Activated CD4-positive, alpha-beta T cell treated with anti-CD3 and anti-CD28 coated beads for 1 hour (primary cell): ENCODE measurements at regions not wholly inside any gene's neighbourhood (a gene's known extent, or its start where the extent isn't known, plus 50 kb on each side); places are given as distances from the start of the nearest gene placed in this dataset.

Source experiments
- DNase-seq: peaks from one replicate; pipeline ENCODE4 v3.0.0-alpha.2; 2020

DNA sequence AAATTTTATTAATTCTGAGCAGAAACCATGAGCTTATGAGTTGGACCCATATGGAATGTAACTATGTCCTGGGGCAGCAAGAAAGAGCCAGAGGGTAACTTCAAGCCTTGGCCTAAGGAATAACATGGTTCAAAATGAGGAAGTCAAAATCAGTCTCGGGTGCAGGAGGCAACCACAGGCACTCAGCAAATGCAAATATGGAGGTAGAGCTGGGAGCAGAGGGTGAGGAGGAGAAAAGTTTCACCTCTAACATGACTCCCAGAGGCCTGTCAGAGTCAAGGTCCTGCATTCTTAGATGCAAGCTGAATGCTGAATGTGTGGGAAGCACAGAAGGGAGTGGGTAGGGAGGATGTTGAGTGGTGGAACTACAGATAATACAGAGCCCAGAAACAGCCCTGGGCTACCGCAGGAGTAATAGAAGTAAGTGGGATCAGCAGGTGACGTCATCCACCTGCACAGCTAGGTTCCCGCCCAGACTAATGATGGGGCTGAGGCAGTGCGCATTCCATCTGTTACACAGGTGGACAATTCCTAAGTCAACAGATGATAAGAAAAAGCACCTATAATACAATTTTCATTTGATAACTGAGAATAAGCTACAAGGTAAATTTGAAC lies 279.8 kb upstream of the ARRDC4 start:
- DNase-seq: no peak

DNA sequence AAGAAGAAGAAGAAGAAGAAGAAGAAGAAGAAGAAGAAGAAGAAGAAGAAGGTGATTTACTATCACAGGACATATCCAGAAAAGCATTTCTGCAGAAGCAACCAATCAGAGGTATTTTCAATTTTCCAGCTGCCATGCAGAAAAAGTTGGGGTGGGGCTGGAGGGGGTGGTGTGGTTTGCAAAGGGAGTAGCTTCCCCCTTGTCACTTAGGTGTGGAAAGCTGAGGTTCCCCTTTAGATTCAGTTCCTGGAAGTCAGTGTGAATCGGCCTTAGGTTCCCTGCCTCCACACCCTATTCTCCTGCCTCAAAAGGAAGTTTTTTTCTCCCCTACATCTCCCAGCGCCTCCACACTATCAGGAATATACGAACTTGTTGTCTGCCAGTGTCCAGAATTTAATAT lies 276.7 kb upstream of the ARRDC4 start:
- DNase-seq: no peak

DNA sequence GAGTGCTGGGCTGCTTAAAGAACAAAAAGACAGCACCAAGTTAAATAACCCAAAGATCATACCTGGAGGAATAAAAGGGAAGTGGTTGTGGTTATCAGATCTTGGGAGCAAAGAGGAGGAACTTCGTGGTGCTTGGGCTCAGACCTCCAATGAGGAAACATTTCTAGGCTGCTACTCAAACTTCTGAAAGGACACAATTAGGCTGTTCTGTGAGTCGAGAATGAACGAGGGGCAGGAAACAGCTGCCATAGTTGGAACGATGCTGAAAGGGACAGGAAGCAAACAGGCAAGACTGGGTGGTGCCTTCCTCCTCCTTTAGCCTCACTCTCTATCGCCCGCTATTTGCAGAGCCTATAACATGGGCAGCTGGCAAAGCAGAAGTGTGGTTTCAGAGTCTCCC lies 276.3 kb upstream of the ARRDC4 start:
- no peak for DNase-seq

DNA sequence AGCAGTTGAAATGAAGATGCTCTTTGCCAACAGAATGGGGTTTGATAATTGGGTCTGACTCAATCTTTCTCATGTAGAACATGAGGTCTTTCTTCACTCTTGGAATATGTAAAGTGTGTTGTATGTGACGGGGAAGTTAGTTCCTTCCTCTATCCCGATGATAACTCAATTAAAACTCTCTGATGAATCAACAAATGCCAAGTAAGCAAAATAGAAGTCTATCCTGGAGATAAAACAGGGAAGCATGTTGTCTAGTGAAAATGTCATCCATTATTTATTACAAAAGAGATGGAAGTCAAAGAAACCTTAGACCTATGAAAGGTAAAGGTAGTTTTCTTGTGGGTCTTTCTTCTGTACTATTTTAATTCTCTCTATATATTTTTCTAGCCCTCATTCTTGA lies 274.2 kb upstream of the ARRDC4 start:
- DNase-seq: no peak

DNA sequence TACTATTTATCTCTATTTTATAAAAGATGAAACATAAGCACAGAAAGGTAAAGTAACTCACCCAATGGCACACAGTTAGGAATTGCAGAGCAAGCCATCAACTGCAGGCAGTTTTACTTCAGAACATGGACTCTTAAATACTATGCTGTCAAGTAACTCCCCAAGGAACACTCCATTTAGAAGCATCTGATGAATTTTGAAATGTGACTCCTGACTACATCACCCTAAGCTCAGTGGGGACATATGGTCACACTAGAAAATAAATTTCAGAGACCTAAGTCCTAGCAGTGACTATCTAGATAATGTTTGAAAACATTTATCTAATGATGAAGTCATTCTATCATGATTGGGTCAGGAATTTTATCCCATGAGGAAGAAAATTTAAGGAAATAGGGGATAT lies 272.8 kb upstream of the ARRDC4 start:
- no peak for DNase-seq

DNA sequence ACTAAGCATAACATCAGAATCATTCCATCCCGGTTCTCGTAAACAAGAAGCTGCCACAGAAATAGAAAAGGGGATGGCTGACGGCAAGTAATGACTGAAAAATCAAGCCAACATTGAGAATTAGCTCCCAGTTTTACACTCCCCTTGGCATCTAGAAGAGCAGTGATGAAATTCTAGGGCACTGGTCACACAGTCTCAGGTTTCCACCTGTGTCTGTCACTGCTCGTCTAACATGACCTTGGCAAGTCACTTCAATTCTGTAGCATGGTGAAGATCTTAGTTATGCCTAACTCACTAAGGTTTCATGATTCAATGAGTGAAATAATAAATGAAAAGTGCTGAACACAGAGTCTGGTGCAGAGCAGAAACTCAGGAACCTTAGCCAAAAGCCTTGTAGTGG lies 272.3 kb upstream of the ARRDC4 start:
- no peak for DNase-seq

DNA sequence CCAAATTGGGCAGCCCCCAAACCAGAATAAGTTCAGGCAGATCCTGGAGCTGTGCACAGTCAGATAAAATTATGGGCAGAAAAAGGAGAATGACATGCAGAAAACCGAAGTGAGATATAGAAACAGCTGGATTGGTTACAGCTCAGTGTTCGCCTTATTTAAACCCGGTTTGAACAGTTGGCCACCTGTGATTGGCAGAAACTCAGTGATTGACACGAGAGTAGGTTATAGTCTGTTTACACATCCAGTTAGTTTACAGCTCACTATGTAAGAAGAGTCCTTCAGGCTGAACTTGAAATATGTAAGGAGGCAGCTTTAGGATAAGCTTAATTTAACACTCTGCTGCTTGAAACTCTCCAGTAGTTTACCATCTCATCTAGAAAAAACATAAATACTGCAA lies 271.6 kb upstream of the ARRDC4 start:
- DNase-seq: no peak

DNA sequence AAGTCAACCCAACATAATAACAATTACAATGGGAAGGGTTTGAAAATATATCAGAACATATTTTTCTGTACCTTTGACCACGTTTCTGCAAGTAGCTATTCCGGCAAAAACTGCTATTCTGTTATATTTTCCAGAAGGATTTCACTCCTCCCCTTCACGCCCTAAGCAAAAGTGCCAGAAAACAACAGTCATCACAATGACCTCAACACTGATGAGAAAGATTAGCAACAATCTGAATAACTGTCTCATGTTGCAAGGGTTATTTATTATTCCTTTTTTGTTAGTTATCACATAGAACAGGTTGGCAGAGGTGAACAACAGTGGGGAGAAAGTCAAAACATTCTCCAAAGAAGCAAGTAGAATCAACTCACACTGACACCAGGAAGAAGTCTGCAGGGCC lies 269.4 kb upstream of the ARRDC4 start:
- no peak for DNase-seq

DNA sequence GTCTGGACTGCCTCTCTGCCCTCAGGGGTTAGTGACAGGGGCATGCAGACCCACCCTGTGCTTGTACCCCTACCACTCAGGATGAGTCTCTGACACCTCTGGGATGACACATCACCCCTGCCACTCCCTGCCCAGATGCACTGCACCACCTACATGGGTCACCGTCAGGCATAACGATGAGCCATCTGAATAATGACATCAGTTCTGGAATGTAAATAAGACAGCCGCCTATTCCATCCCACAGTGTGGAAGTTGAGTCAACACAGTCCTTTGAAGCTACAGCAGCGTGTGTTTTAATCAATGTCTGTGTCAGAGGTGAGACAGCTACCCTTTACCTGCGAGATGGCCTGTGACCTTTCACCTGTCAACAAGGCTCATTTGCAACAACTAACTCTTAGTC lies 268.7 kb upstream of the ARRDC4 start:
- DNase-seq: no peak

DNA sequence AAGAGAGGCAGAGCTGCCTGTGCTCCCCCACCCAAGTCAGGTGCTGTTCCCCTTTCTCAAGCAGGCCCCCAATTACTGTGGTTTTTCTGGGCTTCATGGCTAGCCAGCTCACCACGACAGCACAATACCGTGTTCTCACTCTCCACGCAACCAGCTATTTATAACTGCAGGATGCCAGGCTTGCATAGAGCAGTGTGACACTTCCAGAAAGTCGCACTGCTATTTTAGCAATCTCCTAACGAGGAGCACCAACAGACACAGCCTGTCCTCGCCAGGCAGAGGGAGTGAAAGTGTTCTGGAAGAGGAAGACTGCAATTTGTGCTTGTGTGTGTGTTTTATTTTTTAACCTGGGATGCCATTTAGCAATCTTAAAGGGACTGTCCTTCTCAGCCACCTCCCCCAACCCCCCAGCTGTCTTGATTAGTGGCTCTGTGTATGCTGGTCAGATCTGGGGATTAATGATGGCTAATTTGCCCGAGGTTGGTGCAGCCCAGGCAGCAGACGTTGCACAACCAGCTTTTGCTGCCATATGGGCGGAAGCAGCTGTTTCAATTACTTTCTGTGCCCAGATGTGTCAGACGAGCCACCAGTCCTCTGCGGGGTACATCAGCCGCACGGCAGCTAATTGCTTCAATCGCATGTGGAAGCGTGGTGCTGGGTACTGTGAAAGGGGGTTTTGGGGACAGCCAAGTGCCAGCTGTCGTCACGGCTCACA lies 268.0 kb upstream of the ARRDC4 start:
- DNase-seq: no peak

DNA sequence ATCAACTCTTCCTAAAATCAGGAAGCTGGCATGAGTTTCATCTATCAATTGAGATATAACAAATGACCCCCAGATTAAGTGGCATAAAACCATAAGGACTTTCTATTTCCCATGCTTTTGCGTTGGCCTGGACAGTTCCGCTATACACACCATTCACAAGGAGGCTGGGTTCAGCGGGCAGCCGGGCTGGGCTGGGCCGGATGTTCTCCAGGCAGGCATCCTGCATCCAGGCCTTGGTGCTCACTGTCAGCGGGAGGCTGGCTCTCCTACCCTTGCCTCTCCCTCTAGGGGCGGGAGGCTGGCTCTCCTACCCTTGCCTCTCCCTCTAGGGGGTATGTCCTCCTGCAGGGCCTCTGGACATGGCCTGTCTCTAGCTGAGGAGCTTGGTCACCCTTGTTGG lies 266.0 kb upstream of the ARRDC4 start:
- no peak for DNase-seq

DNA sequence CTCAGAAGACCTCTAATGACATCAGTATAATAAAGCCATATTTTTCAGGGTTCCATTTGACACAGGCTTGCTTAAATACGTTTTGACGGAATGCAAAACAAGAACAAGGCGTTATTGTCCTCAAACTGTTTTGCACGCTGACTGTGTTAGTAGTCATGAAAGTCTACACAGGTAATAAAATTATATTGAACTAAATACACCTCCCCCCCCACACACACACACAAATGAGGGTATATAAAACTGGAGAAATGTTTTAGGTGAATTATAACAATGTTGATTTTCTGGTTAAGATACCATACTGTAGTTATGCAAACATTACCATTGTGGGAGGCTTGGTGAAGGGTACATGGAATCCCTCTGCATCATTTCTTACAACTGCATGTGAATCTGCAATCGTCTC lies 257.1 kb upstream of the ARRDC4 start:
- DNase-seq: no peak

DNA sequence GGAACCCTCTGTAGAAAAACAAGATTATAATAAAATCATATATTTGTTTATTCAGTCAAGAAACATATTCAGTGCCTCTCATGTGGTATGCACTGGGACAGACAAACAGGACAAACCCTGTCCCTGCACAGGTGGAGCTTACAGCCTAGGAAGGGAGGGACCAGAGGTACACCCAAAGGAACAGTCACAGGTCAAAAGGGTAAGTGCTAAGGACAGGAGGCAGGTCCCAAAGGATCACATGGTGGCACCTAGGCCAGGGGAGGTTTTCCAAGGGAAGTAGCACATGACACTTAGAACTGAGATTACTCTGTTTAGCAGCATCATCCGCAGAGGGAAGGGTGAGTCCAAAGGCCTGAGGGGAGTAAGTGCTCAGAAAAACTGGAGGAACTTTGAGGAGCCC lies 254.4 kb upstream of the ARRDC4 start:
- no peak for DNase-seq

DNA sequence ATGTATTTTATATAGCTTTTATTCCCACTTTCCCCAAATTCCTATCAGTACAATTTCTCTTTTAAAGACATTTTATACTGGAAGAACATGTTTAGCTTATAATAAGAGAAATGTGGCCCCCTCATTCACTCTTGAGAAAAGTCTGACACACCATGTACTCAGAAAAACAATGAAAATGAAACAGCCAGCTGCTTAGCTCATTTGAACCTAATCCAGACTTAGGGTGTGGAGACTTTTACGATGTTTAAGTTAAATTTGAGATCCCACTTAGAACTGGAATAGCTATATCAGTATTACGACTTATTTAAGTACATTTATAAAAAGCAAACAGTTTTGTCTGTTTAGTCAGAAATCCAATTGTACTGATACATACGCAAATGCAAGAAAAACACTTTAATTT lies 252.3 kb upstream of the ARRDC4 start:
- no peak for DNase-seq

DNA sequence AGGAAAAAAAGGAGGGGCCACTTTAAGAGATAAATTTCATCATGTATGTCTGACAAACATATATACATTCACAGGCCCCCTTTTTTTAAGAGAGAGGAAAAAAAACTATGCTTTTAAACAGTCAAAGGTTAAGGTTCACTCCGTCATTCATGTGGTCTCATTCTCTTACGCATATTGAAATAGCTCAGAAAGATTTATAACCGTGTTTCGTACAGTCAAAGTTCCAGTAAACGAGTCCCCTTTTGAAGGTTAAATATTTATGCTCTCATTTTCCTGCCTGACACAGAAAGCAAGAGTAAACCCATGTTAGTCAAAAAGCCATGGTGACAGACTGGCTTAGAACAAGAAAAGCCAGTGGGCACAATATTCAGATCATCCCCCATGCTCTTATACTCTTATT lies 248.0 kb upstream of the ARRDC4 start:
- no peak for DNase-seq

DNA sequence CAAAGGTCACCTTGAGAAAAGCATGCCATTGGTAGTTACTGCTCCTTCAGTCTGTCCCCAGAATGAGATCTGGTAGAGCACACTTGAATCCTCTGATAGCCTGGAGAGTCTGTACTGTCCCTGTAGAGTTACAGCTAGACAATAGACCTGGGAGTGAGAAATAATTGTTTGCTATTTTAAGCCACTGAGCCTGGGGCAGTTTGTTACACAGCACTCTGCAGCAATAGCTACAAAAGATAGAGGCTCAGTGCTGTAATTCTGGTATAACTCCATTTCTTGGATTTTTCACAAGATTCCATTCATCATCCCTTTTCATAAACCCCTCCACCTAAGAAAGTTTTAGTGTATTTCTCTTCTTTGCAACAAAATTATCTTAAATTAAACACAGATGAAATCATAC lies 242.7 kb upstream of the ARRDC4 start:
- DNase-seq: no peak

DNA sequence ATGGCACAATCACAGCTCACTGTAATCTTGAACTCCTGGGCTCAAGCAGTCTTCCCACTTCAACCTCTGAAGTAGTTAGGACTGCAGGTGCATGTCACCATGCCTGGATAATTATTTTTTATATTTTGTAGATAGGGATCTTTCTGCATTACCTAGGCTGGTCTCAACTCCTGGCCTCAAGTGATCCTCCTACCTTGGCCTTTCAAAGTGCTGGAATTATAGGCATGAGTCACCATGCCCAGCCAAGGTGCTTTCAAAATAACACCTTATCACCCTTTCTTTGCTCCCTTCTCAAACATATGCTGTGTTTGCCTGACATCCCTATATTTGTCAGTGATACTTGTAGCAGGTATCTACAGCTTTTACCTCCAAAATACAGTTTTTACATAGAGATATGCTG lies 242.0 kb upstream of the ARRDC4 start:
- no peak for DNase-seq

DNA sequence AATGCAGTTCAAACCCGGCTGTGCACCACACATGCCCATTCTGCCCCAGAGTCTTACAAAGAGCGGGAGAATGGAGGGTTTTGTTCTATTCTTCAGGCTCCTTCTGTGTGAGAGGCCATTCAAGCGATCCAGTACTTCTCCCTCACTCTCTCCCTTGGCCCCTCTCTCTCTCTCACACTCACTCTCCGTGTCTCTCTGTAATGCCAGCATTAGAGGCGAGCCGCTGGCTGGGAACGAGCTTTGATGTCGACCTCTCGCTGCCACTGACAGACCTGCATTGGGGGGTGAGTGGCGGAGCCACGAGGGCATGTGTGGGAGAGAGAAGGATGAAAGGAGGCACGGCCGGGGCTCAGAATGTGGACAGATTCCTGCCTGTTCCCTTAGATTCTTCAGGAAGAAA lies 231.7 kb upstream of the ARRDC4 start:
- DNase-seq: no peak

DNA sequence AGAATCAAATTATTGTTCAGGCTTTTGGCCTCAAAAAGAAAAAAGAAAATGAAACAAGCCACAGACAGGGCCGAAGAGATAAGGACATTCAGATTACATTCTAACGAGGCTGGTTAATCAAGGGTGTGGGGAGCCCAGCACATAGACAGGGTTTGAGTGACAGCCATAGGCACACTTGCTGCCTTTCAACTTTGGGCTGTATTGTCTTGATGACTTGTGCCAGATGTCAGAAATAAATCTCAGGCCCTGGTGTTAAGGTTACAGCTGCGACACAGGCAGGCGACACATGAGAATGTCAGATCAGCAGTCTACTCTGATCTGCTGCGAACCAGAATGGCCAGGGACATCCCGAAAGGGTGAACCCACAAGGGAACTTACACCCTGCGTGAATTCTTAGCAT lies 231.2 kb upstream of the ARRDC4 start:
- DNase-seq: no peak

DNA sequence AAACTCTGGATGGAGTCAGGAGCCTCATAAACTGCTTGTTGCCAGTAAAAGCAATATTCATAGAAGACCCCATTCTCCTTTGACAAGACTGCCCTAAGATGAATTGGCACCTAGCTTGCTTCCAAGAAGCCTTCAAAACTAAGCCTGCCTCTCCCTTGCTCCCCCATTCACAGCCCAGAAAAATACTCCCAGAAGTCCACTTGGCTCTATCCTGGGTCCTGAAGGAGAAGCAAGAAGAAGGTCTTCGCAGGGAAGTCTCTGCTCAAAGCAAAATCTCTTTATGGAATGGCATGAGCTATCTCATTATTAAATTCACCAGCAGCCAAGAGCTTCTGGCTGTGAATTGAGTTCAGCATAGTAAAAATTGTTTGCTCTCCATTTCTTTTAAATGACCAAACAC lies 230.2 kb upstream of the ARRDC4 start:
- no peak for DNase-seq

DNA sequence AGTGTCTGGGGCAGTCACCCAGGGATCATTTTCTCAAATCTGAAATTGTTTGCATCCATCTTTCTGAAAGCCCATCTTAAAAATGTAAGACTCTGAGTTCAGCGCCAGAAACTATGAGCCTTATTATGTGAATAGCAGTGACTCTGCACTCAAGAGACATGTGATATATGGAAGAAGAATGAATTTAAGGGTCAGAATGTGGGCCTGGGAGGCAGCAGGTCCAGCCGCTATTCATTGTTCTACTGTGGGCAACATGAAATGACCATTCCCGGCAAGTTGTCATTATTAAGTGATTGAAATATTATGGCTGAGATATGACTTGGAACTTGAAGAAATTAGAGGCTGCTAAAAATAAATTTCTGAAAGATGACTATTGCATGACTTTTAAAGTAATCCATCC lies 228.6 kb upstream of the ARRDC4 start:
- DNase-seq: no peak

DNA sequence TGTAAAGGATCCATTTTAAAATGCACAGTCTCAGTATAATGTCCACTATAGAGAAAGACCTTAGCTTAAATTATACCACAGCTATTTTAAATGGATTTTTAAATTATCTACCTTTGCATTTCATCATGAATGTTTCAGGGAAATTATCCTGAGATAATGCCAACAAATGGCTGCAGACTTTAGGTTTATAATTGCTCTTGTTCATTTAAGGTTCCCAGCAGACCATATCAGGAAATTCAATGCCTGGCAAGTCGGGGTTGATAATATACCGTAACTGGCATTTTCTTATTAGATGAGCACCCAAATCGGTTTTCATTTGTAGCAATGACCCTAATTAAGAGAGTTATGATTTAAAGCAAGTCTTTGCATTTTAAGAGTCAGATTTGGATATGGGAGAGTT lies 227.1 kb upstream of the ARRDC4 start:
- DNase-seq: no peak

DNA sequence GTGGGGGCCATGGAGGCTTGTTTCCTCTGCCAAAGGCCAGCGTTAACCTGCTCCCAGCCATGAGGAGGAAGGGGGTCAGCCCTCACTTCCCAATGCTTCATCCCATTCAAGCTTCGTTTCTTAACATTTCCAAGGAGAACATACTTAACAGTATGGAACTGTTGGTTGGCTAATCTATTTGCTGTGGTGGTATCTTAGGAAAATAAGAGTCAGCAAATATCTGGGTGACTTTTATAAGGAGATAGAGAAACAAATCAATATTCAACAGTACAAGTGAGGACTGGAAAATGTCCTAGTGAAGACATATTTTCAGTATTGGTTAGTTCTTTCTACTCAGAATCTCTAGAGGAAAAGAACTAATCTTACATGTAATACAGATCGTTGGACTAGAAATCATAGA lies 223.8 kb upstream of the ARRDC4 start:
- no peak for DNase-seq

DNA sequence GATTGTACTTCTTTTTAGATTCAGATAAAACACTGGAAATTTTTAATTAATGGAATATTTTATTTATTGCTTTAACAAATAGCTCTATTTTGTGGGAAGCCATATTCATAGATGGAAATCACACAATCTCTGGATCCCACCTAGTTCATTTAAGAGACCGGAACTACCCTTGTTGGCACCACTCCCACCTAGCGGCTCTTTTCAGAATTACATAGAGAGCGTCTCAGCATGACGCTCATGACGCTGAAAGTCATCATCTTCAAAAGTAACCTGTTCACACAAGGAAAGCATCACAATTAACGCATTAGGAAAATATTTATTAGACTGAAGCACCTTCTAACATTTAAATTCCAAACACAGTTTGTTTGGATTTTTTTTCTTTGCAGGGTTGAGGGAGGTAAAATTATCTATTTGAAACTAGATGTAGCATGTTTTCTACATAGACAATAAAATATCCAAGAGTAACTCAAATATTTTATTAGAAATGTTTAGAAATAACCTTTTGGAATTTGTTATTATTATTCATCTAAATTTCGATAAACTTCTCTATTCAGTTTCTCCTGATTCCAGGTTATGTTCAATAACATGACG lies 214.9 kb upstream of the ARRDC4 start:
- no peak for DNase-seq

DNA sequence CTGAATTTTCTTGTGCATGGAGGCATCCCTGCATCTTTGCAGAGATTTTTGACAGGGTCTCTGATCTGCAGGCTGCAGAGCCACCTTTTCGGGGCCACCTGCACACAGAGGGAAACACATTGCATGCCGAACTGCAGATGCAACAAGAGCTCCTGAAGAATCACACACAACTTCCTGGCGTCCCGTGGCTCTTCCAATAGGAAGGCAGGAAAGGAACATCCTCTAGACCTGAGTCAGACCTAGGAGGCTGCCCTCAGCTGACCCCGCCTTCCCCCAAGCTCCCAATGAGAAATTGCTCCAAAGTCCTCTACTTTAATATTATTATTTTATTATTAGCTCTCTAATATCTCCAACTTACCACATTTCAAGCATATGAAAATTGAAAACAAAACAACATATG lies 213.2 kb upstream of the ARRDC4 start:
- DNase-seq: no peak
